HG03280 (cell line): ENCODE measurements at regions not wholly inside any gene's neighbourhood (a gene's known extent, or its start where the extent isn't known, plus 50 kb on each side); places are given as distances from the start of the nearest gene placed in this dataset.
"Not testable (repeated sequence)": the region's sequence is repeated elsewhere in the genome, so short reads cannot be mapped to it uniquely, and the experiment has no call there.

Source experiments
- ATAC-seq: cut with Tn5 transposase; IDR thresholded peaks from one replicate; pipeline ENCODE4 v1.9.1; 2021; ENCODE audit warnings: mild to moderate bottlenecking, moderate library complexity; ENCODE audit not compliant: unreplicated experiment

GRCh38 chr18:49731860-49732311 lies 81.4 kb downstream of the ACAA2 start:
- ATAC-seq, result no peak

DNA sequence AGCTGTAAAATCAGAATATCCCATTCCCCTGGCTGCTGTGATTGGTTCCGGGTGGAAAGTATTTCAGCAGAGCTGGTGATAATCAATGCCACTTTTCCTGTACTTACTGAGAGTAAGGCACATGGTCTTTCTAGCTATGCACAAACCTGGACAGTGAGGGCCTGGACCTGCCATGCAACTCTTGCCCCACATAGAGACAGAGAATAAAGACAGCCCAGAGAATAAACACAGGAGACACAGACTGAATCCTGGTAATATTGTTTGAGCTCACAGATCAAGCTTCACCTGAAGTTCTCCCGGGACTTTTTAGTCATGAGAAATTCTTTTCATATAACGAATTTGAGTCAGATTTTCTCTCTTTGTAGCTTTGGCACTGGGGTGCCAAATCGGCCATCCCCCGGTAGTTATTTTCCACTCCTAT lies 81.9 kb downstream of the ACAA2 start:
- ATAC-seq, result no peak

DNA sequence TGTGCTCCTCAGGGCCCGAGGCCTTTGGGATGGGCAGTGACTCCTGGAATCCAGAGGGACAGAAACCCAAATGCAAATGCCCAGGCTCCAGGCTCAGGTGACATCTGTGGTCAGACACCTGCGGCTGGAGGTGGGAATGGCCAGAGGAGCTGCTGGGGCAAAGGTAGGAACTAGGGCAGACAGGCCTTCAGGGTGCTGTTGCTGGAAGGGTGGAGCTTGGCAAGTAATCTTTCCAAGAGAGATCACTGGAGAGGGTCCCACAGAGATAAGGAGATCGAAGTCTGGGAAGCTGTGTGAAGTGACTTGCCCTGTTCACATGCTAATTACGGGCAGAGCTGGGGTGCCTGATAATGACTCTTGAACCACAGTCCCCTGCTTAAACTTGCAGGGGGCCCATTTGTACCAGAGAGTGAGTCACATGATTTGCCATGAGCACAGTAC lies 82.4 kb downstream of the ACAA2 start:
- ATAC-seq, result no peak

DNA sequence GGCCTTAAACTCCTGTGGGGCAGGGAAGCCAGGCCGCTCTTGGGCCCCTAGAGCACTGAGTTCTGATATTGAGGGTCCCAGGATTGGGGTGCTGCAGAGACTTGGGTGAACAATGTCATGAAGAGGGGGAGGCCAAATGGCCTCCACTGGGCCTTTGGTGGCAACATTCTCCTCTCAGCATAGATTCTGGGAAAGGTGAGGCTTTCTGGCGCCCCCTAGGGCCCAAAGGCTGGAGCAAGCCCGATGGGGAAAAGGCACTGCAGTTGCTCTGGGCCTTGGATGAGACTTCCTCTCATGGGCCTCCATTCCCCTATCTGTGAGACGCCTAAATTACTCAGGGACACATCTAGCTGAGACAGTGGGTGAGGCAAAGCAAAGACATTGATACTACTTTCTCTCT lies 84.8 kb downstream of the ACAA2 start:
- ATAC-seq, result no peak

- no peak for ATAC-seq
These were observed 85.5 kb downstream of the ACAA2 start for GRCh38 chr18:49727816-49728215.

DNA sequence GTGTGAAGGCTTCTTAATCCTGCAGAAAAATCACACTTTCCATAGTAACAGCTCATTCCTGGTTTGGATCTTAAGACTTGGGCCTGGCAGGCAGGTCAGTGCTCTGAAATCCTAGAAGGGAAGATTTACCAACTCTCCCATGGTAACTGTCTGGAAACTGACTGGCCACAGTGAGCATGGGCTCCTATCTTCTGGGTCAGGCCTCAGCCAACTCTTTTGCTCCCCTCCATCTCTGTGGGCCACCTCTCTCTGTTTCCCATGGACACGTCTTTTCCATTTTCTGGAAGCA lies 86.7 kb downstream of the ACAA2 start:
- ATAC-seq, result no peak

- no peak for ATAC-seq
These were observed 87.3 kb downstream of the ACAA2 start for GRCh38 chr18:49725809-49726674.

DNA sequence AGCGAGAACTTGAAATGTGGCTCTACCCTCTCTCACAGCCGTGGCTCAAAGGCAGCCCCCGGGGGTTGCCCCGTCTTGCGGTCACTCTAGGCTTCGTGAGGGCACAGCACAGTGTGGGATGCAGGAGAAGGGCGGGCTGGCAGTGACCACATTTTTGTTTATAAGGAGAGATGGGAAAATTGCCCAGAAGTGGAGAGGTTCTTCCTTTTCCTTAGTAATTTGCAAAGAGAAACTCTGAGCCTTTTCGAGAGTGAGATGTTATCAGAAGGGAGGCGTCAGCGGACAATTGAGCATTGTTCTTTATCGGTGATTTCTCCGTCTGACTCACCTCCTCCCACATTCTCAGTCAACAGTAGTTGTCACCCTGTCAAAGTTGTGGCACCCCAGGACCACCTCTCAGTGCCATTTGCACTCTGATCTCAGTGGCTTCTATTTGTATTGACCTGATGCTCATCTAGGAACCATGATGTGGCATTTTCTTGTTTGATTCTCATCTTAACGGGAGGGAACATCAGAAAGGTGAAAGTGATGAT lies 89.6 kb downstream of the ACAA2 start:
- ATAC-seq, result peak; percentile 52

DNA sequence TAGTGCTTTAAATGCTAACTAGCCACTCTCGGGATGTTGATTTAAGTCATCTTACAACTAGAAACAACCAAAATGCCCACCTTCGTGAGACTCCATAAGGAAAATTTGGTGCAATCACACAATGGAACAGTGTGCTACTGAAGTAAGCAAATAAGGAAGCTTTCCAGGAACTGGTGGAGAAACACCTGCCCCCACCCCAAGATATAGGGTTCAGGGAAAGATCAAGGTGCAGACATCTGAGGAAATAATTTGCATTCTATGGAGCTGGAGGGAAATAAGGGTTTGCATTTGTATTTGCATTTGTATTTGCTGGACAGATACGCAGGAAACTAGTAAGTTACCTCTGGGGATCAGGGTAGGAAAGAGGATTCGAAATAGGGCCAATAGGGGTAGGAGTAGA lies 90.9 kb downstream of the ACAA2 start:
- no peak for ATAC-seq

DNA sequence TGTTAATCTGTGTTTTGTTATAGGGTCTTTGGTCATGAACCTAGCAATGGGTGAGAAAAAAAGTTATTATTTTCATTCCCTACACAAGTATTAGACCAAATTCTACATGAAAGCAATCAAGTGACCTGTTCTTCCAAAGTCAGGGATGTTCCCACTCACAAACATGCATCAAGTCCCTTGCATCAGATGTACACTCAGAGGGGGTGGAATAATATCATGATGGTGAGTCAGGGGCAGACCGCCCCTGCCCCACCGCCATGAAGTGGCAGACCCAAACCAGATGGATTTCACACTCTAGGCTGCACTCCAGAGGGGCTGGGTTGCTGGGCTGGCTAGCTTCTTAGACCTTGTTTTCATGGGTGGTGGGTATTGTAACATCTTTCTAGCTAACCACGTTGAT lies 91.4 kb downstream of the ACAA2 start:
- no peak for ATAC-seq

GRCh38 chr18:49720944-49721343 lies 92.4 kb downstream of the ACAA2 start:
- not testable (repeated sequence) for ATAC-seq

DNA sequence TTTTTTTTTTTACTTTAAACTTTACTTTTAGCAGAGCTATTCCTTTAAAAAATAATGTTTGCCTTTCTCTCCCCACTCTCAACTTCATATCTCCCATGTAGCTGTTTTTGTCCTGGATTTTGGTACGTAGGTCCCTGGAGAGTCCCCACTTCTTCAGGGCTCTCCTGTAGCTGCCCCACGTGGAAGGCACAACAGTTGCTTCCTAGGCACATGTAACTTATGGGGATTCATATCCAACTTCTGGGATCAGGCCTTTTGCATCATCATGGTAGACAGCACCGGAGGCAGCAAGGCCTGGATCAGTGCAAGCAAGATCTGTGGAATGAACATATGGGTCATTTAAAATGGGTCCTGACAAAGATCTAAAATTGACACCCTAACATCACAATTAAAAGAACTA lies 95.7 kb downstream of the ACAA2 start:
- no peak for ATAC-seq

- ATAC-seq, result no peak
These were observed 97.3 kb downstream of the ACAA2 start for GRCh38 chr18:49716035-49716434.

- ATAC-seq, result no peak
These were observed 104.0 kb downstream of the ACAA2 start for GRCh38 chr18:49709347-49709690.

DNA sequence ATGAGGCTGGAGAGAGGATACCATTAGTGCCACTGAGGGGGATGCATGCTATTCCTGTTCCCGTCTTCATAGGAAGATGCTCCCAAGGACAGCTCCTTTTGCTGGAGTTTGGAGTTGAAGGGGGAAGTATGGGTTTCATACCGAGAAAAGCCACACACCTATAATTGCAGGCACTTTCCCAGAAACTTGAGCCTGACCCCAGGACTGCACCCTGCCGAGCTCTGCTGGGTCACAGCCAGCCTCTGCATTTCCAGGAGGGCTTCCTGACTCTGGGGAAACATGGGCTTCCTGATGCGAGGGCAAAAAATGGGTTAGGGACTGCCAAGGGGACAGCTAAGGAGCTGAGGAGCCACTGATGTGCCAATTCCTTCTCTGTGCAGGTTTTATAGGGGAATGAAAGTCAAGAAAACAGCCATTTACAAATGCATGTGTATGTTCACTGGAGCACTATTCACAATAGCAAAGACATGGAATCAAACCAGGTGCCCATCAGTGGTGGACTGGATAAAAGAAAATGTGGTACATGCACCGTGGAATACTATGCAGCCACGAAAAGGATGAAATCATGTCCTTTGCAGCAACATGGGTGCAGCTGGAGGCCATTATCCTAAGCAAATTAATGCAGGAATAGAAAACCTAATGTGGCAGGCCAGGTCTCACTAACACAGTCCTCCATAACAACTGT lies 104.5 kb downstream of the ACAA2 start:
- no peak for ATAC-seq

DNA sequence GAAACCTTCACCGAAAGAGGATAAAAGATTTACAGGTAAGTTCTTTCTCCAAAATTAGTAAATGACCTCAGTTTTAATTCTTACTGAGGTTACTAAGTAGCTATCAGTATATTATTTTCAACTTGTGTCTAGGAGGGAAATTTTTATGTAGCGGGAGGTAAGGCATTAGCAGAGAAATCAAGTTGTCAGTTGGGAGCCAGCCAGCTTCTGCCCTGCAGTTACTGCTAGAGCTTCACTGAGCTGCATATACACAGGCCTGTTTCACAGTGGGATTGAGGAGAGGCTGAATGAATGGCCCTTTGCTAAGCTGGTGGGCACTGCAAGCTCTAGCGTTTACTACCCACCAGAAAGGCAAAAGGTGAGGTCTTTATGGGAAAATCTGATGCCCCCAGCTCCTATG lies 105.7 kb downstream of the ACAA2 start:
- no peak for ATAC-seq

DNA sequence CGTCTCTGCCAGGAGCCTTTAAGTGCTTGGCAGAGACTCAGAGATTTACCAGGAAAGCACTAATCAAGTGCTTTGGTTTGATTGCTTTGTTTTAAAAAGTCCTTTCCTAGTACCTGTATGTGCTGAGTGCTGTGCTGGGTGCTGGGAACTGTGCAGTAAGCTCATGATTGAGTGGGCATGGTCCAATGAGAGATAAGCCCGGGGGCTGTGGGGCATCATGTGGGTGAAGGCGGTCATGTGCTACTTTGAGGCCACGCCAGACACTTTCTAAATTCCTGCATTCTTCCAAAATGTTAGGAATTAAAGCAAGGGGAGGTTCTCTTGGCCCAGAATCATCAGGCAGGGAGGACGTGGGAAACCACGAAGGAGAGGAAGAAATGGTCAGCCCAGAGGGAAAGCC lies 109.0 kb downstream of the ACAA2 start:
- ATAC-seq, result no peak

GRCh38 chr18:49701190-49701589 lies 112.1 kb downstream of the ACAA2 start:
- no peak for ATAC-seq

GRCh38 chr18:49699303-49699702 lies 114.0 kb downstream of the ACAA2 start:
- no peak for ATAC-seq

DNA sequence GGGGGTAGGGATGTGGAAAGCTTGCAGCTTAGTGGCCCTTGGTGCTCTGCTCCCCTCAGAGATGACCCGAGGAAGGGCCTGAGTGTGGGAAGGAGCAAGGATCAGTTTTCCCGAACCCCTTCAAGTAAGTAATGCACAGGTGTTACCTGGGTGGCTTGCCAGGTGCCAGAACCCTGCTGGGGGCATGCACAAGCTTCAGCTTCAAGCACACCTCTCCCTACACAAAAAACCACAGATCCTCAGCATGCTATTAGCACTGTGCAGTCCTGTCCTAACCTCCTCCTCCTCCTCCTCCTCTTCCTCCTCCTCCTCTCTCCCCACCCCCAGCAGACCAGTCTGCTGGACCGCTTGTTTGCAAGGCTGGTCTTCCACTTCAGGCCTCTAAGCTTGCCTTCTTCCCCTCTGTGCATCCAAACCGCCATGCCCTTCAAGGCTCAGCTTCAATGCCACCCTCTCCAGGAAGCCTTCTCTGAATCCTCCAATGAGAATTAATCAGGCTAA lies 114.8 kb downstream of the ACAA2 start:
- ATAC-seq, result no peak

GRCh38 chr18:49697757-49698524 lies 115.4 kb downstream of the ACAA2 start:
- no peak for ATAC-seq
